Retinal pigment epithelial cell (primary cell): ENCODE measurements at regions not wholly inside any gene's neighbourhood (a gene's known extent, or its start where the extent isn't known, plus 50 kb on each side); places are given as distances from the start of the nearest gene placed in this dataset.

Experiments
- DNase-seq: peaks from one replicate; pipeline ENCODE4 v3.0.0-alpha.2; 2010; ENCODE audit warnings: low read depth
- H3K4me3 ChIP-seq: 2 replicates; pipeline ENCODE4 v1.5.1; 2011; ENCODE audit warnings: mild to moderate bottlenecking, low read length, control low read depth, moderate library complexity
- TF ChIP-seq, protein P1 (sequence below): conservative IDR thresholded peaks from 2 replicates; pipeline ENCODE4 v1.5.1; 2011; ENCODE audit warnings: low read depth, low read length, control low read depth, inconsistent platforms

DNA sequence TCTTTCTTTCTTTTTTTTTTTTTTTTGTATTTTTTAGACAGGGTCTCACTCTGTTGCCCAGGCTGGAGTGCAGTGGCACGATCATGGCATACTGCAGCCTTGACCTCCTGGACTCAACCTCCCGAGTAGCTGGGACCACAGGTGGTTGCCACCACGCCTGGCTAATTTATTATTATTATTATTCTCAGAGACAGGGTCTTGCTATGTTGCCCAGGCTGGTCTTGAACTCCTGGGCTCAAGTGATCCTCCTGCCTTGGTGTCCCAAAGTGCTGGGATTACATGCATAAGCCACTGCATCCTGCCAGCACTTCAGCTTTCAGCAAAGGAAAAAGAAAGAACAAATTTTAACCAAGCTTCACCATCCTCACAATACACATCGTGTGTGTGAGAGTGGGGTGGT, 97.9 kb upstream of the SERBP1 start:
- no peak overlapping the region for H3K4me3 ChIP-seq
- TF ChIP-seq, protein P1, sequence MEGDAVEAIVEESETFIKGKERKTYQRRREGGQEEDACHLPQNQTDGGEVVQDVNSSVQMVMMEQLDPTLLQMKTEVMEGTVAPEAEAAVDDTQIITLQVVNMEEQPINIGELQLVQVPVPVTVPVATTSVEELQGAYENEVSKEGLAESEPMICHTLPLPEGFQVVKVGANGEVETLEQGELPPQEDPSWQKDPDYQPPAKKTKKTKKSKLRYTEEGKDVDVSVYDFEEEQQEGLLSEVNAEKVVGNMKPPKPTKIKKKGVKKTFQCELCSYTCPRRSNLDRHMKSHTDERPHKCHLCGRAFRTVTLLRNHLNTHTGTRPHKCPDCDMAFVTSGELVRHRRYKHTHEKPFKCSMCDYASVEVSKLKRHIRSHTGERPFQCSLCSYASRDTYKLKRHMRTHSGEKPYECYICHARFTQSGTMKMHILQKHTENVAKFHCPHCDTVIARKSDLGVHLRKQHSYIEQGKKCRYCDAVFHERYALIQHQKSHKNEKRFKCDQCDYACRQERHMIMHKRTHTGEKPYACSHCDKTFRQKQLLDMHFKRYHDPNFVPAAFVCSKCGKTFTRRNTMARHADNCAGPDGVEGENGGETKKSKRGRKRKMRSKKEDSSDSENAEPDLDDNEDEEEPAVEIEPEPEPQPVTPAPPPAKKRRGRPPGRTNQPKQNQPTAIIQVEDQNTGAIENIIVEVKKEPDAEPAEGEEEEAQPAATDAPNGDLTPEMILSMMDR = no peak
- DNase-seq = no peak

DNA sequence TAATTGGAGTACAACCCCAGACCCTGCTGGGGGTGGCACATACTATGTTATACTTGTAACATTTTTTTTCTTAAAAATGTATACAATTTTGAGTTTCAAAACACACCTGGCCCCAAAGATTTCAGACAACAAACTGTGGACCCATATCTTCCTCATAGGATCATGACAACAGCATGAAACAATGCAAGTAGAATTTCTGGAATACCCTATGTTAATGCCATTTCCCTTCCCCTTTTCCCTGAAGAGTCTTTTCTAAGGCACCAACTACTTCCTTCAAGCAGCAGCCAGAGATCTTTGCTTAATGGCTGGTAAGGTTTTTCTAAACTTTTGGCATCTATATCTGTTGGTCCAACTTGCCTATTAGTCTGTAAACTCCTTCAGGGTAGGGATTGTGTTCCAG, 99.9 kb upstream of the SERBP1 start:
- TF ChIP-seq, protein P1 = no peak
- H3K4me3 ChIP-seq = no peak overlapping the region
- no peak for DNase-seq

DNA sequence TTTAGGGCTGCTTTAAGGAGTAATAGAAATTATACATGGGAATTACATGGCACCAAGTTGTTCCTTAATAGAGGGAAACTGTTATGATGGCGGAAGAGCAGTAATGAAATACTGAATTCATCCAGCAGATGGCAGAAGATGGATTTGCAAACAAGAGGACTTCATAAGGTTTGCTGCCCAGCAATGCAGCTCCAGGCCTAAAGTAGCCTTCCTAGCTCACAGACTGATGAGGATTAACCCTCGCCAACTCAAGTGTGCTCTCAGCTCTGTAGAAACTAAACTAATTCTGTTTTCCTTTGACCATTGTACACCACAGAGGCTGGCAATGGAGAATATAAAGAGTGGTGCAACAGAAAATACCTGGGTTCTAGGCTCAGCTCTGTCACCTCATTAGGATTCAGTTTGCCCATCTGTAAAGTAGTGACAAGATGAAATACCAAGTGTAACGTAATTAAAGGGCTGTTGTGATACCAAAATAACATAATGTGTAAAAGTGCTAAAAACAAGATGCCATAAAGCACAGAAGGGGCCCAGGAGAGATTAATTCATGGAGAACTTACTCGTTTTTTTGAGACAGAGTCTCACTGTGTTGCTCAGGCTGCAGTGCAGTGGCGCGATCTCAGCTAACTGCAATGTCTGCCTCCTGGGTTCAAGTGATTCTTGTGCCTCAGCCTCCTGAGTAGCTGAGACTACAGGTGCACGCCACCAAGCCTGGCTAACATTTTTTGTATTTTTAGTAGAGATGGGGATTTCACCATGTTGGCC, 102.4 kb upstream of the SERBP1 start:
- TF ChIP-seq, protein P1 = peak; percentile 68
- peak; percentile 78 for DNase-seq
- no peak overlapping the region for H3K4me3 ChIP-seq

- TF ChIP-seq, protein P1 = no peak
- no peak overlapping the region for H3K4me3 ChIP-seq
- no peak for DNase-seq
Observed at GRCh38 chr1:67534627-67535065, 104.4 kb upstream of the SERBP1 start.

- no peak overlapping the region for H3K4me3 ChIP-seq
- TF ChIP-seq, protein P1 = peak; percentile 99
- DNase-seq = peak; percentile 57
Observed at GRCh38 chr1:67535474-67535873, 105.3 kb upstream of the SERBP1 start.

GRCh38 chr1:67536957-67537666, 106.9 kb upstream of the SERBP1 start:
- TF ChIP-seq, protein P1 = no peak
- no peak for DNase-seq

GRCh38 chr1:67537667-67538018, 107.4 kb upstream of the SERBP1 start:
- DNase-seq = no peak
- TF ChIP-seq, protein P1 = no peak
- no peak overlapping the region for H3K4me3 ChIP-seq

More at GRCh38 chr1:67536957-67537666, 106.9 kb upstream of the SERBP1 start:
- H3K4me3 ChIP-seq = no peak overlapping the region
